Central memory CD8-positive, alpha-beta T cell (primary cell): ENCODE measurements at regions not wholly inside any gene's neighbourhood (a gene's known extent, or its start where the extent isn't known, plus 50 kb on each side); places are given as distances from the start of the nearest gene placed in this dataset.

Source experiments
- ATAC-seq: fragments of 150-1000 bp; cut with Tn5 transposase; replicated peaks from 2 replicates; pipeline ENCODE4 v1.10.0; 2022; ENCODE audit warnings: mild to moderate bottlenecking, moderate FRiP score, moderate number of reproducible peaks; ENCODE audit not compliant: poor library complexity, severe bottlenecking; ENCODE audit errors: extremely low read depth
- DNase-seq, 2 donors: peaks; one replicate each; pipeline ENCODE4 v3.0.0; 2021; ENCODE audit warnings: low spot score in 2 of 2
- H3K27ac Mint-ChIP-seq: one replicate; pipeline ENCODE4 v1.8.0; 2022; ENCODE audit warnings: low read depth, mild to moderate bottlenecking, moderate library complexity, mixed read lengths
- H3K27me3 Mint-ChIP-seq: one replicate; pipeline ENCODE4 v1.8.0; 2022; ENCODE audit warnings: mixed read lengths
- H3K36me3 Mint-ChIP-seq: one replicate; pipeline ENCODE4 v1.8.0; 2022; ENCODE audit warnings: mild to moderate bottlenecking, moderate library complexity, mixed read lengths; ENCODE audit not compliant: insufficient read depth
- H3K4me1 Mint-ChIP-seq: one replicate; pipeline ENCODE4 v1.8.0; 2022; ENCODE audit warnings: mixed read lengths
- H3K4me3 Mint-ChIP-seq: one replicate; pipeline ENCODE4 v1.8.0; 2022; ENCODE audit warnings: mild to moderate bottlenecking, moderate library complexity, mixed read lengths
- H3K9me3 Mint-ChIP-seq: one replicate; pipeline ENCODE4 v1.8.0; 2022; ENCODE audit warnings: mixed read lengths

DNA sequence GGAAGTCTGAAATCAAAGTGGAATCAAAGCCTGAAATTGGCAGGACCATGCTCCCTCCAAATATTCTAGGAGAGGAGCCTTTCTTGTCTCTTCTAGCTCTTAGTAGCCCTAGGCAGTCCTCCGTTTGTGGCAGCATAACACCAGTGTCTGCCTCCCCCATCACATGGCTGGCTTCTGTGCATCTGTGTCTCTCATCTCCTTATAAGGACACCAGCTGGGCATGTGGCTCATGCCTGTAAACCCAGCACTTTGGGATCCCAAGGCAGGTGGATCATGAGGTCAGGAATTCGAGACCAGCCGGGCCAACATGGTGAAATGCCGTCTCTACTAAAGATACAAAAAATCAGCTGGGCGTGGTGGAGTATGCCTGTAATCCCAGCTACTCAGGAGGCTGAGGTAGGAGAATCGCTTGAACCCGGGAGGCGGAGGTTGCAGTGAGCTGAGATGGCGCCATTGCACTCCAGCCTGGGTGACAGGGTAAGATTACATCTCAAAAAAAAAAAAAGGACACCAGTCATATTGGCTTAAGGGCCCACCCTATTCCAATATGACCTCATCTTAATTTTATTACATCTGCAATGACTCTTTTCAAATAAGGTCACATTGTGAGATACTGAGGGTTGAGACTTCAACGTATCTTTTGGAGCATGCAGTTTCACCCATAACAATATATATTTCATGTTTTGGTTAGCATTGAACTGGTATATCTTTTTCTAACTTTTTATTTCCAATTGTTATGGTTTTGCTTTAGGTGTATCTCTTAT, 148.0 kb upstream of the TPM1 start:
- no peak overlapping the region for H3K4me3 Mint-ChIP-seq
- ATAC-seq (no peak), DNase-seq (no peak)
- no peaks in the 10 kb centered on the region for H3K9me3 Mint-ChIP-seq
- no peaks in the 10 kb centered on the region for H3K4me1 Mint-ChIP-seq
- H3K36me3 Mint-ChIP-seq, result no peaks in the 10 kb centered on the region
- H3K27ac Mint-ChIP-seq, result no peak overlapping the region
- H3K27me3 Mint-ChIP-seq, result peaks cover 41% of the 10 kb centered on the region

DNA sequence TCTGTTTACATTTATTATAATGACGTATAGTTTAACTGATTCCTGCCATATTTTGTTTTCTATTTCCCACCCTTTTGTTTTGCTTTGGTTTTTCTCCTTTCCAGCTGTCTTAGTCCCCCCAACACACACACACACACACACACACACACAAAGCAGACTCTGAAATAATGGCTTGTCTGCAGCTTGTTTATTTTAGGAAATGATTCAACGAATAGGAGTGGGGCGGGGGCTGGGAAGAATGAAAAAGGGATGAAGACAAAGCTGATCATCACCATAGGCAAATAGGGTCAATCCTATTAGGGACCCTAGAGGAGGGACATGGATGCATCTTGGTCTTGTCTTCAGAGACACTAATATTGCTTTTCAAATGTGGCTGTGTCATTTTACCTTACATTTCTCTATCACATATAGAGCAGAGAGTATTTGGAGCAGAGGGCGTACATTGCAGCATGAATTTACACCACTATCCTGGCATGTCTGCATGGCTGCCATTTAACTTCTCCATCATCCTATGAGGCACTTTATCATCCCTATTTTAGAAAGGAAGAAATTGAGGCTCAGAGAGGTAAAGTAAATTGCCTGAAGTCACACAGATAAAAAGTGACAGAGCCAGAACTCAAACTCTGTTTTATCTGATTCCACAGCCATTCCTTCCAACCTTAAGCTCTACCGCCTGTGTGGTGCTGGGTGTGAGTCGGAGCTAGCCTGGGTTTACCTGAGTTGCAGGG, 147.2 kb upstream of the TPM1 start:
- Mint-ChIP-seq H3K27ac (no peak overlapping the region), H3K27me3 (peaks cover 34% of the 10 kb centered on the region), H3K36me3 (no peaks in the 10 kb centered on the region), H3K4me1 (no peaks in the 10 kb centered on the region), H3K9me3 (no peaks in the 10 kb centered on the region), H3K4me3 (no peak overlapping the region)
- no peak for ATAC-seq
- no peak for DNase-seq

GRCh38 chr15:62895905-62896316, 146.6 kb upstream of the TPM1 start:
- Mint-ChIP-seq H3K9me3 (no peaks in the 10 kb centered on the region), H3K27ac (no peak overlapping the region)

GRCh38 chr15:62896380-62896866, 146.1 kb upstream of the TPM1 start:
- Mint-ChIP-seq H3K27me3 (peaks cover 31% of the 10 kb centered on the region), H3K9me3 (no peaks in the 10 kb centered on the region), H3K4me1 (no peaks in the 10 kb centered on the region), H3K36me3 (no peaks in the 10 kb centered on the region), H3K27ac (no peak overlapping the region), H3K4me3 (no peak overlapping the region)
- ATAC-seq, result no peak
- no peak for DNase-seq

More at GRCh38 chr15:62895905-62896316, 146.6 kb upstream of the TPM1 start:
- H3K36me3 Mint-ChIP-seq, result no peaks in the 10 kb centered on the region
- no peak for DNase-seq
- no peak for ATAC-seq
- no peak overlapping the region for H3K4me3 Mint-ChIP-seq
- no peaks in the 10 kb centered on the region for H3K4me1 Mint-ChIP-seq
- H3K27me3 Mint-ChIP-seq, result peaks cover 31% of the 10 kb centered on the region

GRCh38 chr15:62896969-62897486, 145.5 kb upstream of the TPM1 start:
- Mint-ChIP-seq H3K4me3 (no peak overlapping the region), H3K4me1 (no peaks in the 10 kb centered on the region), H3K9me3 (no peaks in the 10 kb centered on the region), H3K36me3 (no peaks in the 10 kb centered on the region), H3K27me3 (peaks cover 31% of the 10 kb centered on the region), H3K27ac (no peak overlapping the region)
- DNase-seq (no peak), ATAC-seq (no peak)

DNA sequence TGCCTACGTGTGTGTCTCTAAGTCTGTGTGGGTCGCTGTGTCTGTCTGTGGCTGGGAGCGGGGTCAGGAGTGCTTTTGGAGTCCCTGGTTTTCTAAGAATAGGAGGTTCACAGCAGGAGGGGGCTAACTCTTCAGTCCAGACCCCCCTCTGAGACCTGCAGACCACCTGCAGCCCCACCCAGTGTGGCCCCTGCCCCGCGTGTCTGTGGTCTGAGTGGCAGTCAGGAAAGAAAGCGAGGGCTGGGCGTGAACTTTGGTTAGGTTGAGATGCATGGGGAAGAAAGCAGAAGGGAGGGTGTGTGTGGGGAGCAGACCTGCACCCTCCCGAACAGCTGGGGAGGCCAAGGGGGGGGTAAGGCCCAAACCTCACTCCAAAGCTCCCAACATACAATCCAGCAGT, 144.9 kb upstream of the TPM1 start:
- no peak for DNase-seq
- Mint-ChIP-seq H3K27me3 (peaks cover 31% of the 10 kb centered on the region), H3K9me3 (no peaks in the 10 kb centered on the region), H3K4me3 (no peak overlapping the region), H3K4me1 (no peaks in the 10 kb centered on the region), H3K27ac (no peak overlapping the region), H3K36me3 (no peaks in the 10 kb centered on the region)
- ATAC-seq, result no peak

GRCh38 chr15:62899090-62899493, 143.5 kb upstream of the TPM1 start:
- ATAC-seq (no peak), DNase-seq (no peak)
- Mint-ChIP-seq H3K27me3 (peaks cover 26% of the 10 kb centered on the region), H3K27ac (no peak overlapping the region), H3K36me3 (no peaks in the 10 kb centered on the region), H3K9me3 (no peaks in the 10 kb centered on the region), H3K4me1 (no peaks in the 10 kb centered on the region), H3K4me3 (no peak overlapping the region)

DNA sequence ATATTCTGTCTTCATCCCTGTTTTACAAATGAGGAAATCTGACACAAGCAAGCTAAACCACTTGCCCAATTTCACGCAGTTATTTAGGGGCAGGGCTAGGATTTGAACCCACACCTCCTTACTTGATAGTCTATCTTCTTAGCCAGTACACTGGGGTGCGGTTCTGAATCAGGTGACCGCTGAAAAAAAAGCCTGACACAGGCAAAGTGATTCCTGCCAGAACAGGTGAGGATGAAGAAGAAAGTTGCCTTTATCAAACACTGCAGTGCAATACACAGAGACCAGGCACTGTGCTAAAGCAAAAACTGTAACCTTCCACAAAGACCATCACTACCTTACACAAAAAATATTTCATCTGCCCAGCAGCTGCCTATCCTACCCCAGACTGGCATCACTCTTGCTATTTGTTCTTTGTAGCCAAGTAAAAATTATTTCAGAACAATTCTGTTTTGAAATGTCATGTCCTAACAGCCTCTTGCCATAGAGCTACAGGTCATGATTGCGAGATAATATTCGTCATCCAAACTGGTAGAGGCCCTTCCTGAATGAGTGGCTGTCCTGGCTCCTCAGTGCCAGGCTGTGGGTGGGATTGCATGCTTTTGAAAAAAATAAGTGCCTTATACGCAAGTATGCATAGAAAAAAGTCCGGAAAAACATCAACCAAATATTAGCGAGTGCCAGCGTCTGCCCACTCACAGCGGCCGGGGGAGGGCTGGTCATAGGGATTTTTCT, 142.3 kb upstream of the TPM1 start:
- Mint-ChIP-seq H3K4me3 (no peak overlapping the region), H3K4me1 (no peaks in the 10 kb centered on the region), H3K27ac (no peak overlapping the region), H3K27me3 (peaks cover 22% of the 10 kb centered on the region), H3K9me3 (no peaks in the 10 kb centered on the region), H3K36me3 (no peaks in the 10 kb centered on the region)
- DNase-seq (no peak), ATAC-seq (no peak)

DNA sequence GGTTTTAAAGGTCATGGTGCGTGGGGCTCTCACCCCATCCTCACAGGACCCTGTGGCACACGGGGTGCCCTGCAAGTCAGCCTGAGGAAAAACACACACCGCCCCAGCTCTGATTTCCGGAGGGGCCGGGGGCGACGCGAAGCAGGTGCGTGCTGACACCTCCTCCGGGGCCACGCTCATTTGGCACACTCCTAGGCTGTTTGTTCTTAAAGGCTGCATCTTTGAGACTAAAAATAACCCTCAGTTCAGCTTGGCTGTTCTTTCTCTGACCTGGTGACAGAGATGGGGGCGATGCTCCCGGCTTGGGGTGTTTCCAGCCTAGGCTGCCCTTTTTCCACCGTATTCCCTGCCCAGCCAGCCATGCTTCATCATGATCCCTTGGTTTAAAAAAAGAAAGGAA, 141.5 kb upstream of the TPM1 start:
- Mint-ChIP-seq H3K4me3 (no peak overlapping the region), H3K36me3 (no peaks in the 10 kb centered on the region), H3K4me1 (no peaks in the 10 kb centered on the region), H3K27me3 (peaks cover 22% of the 10 kb centered on the region), H3K27ac (no peak overlapping the region), H3K9me3 (no peaks in the 10 kb centered on the region)
- no peak for DNase-seq
- no peak for ATAC-seq

DNA sequence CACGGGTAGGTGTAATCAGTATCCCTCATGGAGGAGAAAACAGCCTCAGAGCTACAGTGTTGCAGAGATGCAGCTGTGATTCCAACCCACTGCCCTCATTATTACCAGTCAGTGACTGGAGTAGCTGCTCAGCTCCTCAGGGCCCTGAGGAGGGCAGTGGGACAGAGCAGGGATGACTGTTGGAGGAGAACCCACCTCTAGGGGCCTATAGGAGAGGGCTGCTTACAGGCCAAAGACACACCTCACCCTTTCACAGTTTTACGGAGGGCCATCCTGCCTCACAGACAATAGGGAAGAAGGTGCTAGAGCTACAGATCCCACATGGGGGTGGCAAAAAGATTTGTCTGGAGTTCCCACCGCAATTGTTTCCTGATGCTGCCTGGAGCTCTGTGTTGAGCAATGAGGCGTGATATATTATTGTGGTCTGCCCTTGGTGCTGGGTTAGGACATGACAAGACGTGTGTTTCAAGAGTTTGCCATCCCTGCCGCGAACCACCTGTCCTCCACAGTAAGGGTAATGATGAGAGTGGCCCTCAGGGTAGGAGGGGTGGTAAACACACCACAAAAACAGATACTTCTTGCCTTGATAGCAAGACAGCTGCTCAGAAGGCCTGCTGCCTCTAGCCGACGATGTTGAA, 140.5 kb upstream of the TPM1 start:
- DNase-seq (no peak), ATAC-seq (no peak)
- Mint-ChIP-seq H3K36me3 (no peaks in the 10 kb centered on the region), H3K4me1 (no peaks in the 10 kb centered on the region), H3K9me3 (no peaks in the 10 kb centered on the region), H3K27me3 (peaks cover 20% of the 10 kb centered on the region), H3K27ac (no peak overlapping the region), H3K4me3 (no peak overlapping the region)

GRCh38 chr15:62902821-62903220, 139.7 kb upstream of the TPM1 start:
- Mint-ChIP-seq H3K9me3 (no peaks in the 10 kb centered on the region), H3K27me3 (peaks cover 12% of the 10 kb centered on the region), H3K4me3 (no peak overlapping the region), H3K4me1 (no peaks in the 10 kb centered on the region), H3K36me3 (no peaks in the 10 kb centered on the region), H3K27ac (no peak overlapping the region)
- no peak for DNase-seq
- no peak for ATAC-seq

DNA sequence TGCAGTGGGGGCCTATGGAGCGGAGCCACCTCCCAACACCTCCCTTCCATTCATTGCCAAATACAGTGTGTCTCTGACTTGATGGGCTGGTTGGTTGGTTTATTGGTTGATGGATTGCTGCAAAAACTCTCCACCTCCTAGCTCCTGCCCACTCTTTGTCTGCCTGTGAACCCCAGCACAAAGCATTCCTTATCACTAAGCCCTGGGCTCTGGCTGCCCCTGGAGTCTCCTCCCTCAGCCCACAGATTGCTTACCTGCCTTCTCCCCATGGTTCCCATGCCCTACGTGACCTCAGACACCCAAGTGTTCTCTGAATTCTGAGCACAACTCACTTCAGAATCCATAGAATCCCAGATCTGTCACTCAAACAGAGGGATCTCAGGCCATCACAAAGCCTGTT, 139.1 kb upstream of the TPM1 start:
- no peaks in the 10 kb centered on the region for H3K4me1 Mint-ChIP-seq
- DNase-seq (no peak), ATAC-seq (no peak)
- no peaks in the 10 kb centered on the region for H3K36me3 Mint-ChIP-seq
- no peak overlapping the region for H3K4me3 Mint-ChIP-seq
- no peaks in the 10 kb centered on the region for H3K9me3 Mint-ChIP-seq
- H3K27me3 Mint-ChIP-seq, result peaks cover 5% of the 10 kb centered on the region
- H3K27ac Mint-ChIP-seq, result no peak overlapping the region
